HFFc6 (cell line): ENCODE measurements at regions not wholly inside any gene's neighbourhood (a gene's known extent, or its start where the extent isn't known, plus 50 kb on each side); places are given as distances from the start of the nearest gene placed in this dataset.

ENCODE experiments used
- DNase-seq: peaks from one replicate; pipeline ENCODE4 v3.0.0-alpha.2; 2018
- H3K27ac Mint-ChIP-seq: 2 replicates; pipeline ENCODE4 v1.8.0; 2020; ENCODE audit warnings: mild to moderate bottlenecking, mixed read lengths
- H3K27me3 Mint-ChIP-seq: 2 replicates; pipeline ENCODE4 v1.8.0; 2021; ENCODE audit warnings: mild to moderate bottlenecking, moderate library complexity, mixed read lengths; ENCODE audit not compliant: insufficient read depth
- H3K36me3 Mint-ChIP-seq: 2 replicates; pipeline ENCODE4 v1.8.0; 2021; ENCODE audit warnings: low read depth, mixed read lengths
- H3K4me1 Mint-ChIP-seq: 2 replicates; pipeline ENCODE4 v1.8.0; 2020; ENCODE audit warnings: low read depth, mixed read lengths
- H3K4me3 Mint-ChIP-seq: 2 replicates; pipeline ENCODE4 v1.8.0; 2020; ENCODE audit warnings: mild to moderate bottlenecking, moderate library complexity, mixed read lengths
- H3K9me3 Mint-ChIP-seq: 2 replicates; pipeline ENCODE4 v1.8.0; 2020; ENCODE audit warnings: mild to moderate bottlenecking, mixed read lengths
- CTCF ChIP-seq: fragments of 200-600 bp; sonication (generic); IDR thresholded peaks from 2 replicates; pipeline ENCODE4 v1.5.0; 2021; ENCODE audit warnings: antibody characterized with exemption, mild to moderate bottlenecking

- H3K9me3 Mint-ChIP-seq = no peaks in the 10 kb centered on the region
- peak overlapping the region; percentile 84 for H3K27ac Mint-ChIP-seq
- peak; percentile 94 for DNase-seq
- no peaks in the 10 kb centered on the region; the same call in 1 of the 2 replicates for H3K27me3 Mint-ChIP-seq
- TF ChIP-seq CTCF = no peak
- no peaks in the 10 kb centered on the region for H3K36me3 Mint-ChIP-seq
- H3K4me1 Mint-ChIP-seq = peaks cover 46% of the 10 kb centered on the region
- H3K4me3 Mint-ChIP-seq = peak overlapping the region; percentile 56
Observed at GRCh38 chr1:163844459-163844858, 522.7 kb downstream of the NUF2 start.

DNA sequence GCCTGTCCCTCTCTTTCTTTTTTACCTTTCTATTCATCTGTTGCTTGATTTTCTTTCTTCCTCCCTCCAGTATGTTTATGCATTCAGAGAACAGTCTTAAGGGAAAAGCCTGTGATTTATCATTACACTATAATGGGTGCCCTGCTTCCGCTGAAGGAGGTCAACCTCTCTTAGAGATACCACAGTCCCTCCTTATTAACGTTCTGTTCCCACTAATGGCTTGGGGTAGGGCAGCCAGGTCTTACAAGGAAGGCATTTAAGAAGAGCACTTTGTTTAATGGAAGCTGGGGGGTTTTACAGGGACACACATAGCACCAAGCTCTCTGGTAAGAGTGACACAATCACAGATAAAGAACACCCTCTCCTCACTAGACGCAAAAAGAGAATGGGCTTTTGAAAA, 523.5 kb downstream of the NUF2 start:
- Mint-ChIP-seq H3K27me3 (no peaks in the 10 kb centered on the region; the same call in 1 of the 2 replicates), H3K4me1 (peaks cover 46% of the 10 kb centered on the region), H3K9me3 (no peaks in the 10 kb centered on the region), H3K4me3 (no peak overlapping the region; the same call in 1 of the 2 replicates), H3K36me3 (no peaks in the 10 kb centered on the region), H3K27ac (peak overlapping the region; percentile 84; the same call in 1 of the 2 replicates)
- no peak for TF ChIP-seq CTCF
- no peak for DNase-seq

DNA sequence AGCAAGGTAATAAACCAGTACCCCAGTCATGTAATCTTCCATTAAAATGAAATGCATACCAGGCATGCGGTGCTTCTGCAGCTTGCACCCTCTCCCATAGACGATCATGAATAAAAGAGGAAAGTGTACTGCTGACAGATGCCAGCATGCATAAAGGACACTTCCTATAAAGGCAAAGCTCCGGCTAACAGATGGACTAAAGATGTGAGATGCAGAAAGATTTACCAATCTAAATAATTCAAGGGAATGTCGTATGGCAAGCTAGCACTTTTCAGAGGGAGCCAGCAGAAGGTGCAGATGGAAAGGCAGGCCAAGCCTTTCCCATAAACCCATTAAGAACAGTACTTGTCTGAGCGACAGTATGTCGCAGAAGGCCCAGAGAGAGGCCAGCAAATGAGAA, 542.0 kb downstream of the NUF2 start:
- TF ChIP-seq CTCF = no peak
- H3K36me3 Mint-ChIP-seq = no peaks in the 10 kb centered on the region
- H3K9me3 Mint-ChIP-seq = peaks cover 4% of the 10 kb centered on the region; the same call in 1 of the 2 replicates
- H3K4me3 Mint-ChIP-seq = no peak overlapping the region
- no peaks in the 10 kb centered on the region; the same call in 1 of the 2 replicates for H3K27me3 Mint-ChIP-seq
- no peaks in the 10 kb centered on the region for H3K4me1 Mint-ChIP-seq
- H3K27ac Mint-ChIP-seq = no peak overlapping the region
- DNase-seq = no peak

- Mint-ChIP-seq H3K27me3 (no peaks in the 10 kb centered on the region; the same call in 1 of the 2 replicates), H3K4me3 (no peak overlapping the region), H3K27ac (no peak overlapping the region), H3K36me3 (no peaks in the 10 kb centered on the region), H3K9me3 (peaks cover 5% of the 10 kb centered on the region; the same call in 1 of the 2 replicates), H3K4me1 (no peaks in the 10 kb centered on the region)
- TF ChIP-seq CTCF = no peak
- DNase-seq = no peak
Observed at GRCh38 chr1:163864207-163864606, 542.5 kb downstream of the NUF2 start.

GRCh38 chr1:163866564-163866963, 544.8 kb downstream of the NUF2 start:
- H3K4me1 Mint-ChIP-seq = peaks cover 18% of the 10 kb centered on the region
- H3K4me3 Mint-ChIP-seq = no peak overlapping the region
- no peaks in the 10 kb centered on the region for H3K36me3 Mint-ChIP-seq
- peaks cover 2% of the 10 kb centered on the region for H3K27me3 Mint-ChIP-seq
- no peak for TF ChIP-seq CTCF
- DNase-seq = no peak
- peaks cover 5% of the 10 kb centered on the region; the same call in 1 of the 2 replicates for H3K9me3 Mint-ChIP-seq
- no peak overlapping the region for H3K27ac Mint-ChIP-seq
